BLaER1 (cell line): ENCODE measurements at regions not wholly inside any gene's neighbourhood (a gene's known extent, or its start where the extent isn't known, plus 50 kb on each side); places are given as distances from the start of the nearest gene placed in this dataset.
"Not testable (repeated sequence)": the region's sequence is repeated elsewhere in the genome, so short reads cannot be mapped to it uniquely, and the experiment has no call there.

Experiments used
- H3K27ac ChIP-seq: shearing (Covaris generic); formaldehyde crosslinking; 2 replicates; pipeline ENCODE4 v1.8.1; 2022
- H3K27me3 ChIP-seq: shearing (Covaris generic); formaldehyde crosslinking; 2 replicates; pipeline ENCODE4 v1.8.1; 2022
- H3K36me3 ChIP-seq: shearing (Covaris generic); formaldehyde crosslinking; 2 replicates; pipeline ENCODE4 v1.8.1; 2022
- H3K4me1 ChIP-seq: shearing (Covaris generic); formaldehyde crosslinking; 2 replicates; pipeline ENCODE4 v1.8.1; 2022
- H3K4me2 ChIP-seq: shearing (Covaris generic); formaldehyde crosslinking; 2 replicates; pipeline ENCODE4 v1.8.1; 2022
- H3K4me3 ChIP-seq: shearing (Covaris generic); formaldehyde crosslinking; 2 replicates; pipeline ENCODE4 v1.8.1; 2022
- H3K9ac ChIP-seq: shearing (Covaris generic); formaldehyde crosslinking; 2 replicates; pipeline ENCODE4 v1.8.1; 2022
- H3K9me3 ChIP-seq: shearing (Covaris generic); formaldehyde crosslinking; 2 replicates; pipeline ENCODE4 v1.8.1; 2022
- H4K20me1 ChIP-seq: shearing (Covaris generic); formaldehyde crosslinking; 2 replicates; pipeline ENCODE4 v1.8.1; 2022
- Cebpa-rat ChIP-seq: shearing (Covaris generic); IDR thresholded peaks from 2 replicates; pipeline ENCODE4 v1.8.1; 2022

DNA sequence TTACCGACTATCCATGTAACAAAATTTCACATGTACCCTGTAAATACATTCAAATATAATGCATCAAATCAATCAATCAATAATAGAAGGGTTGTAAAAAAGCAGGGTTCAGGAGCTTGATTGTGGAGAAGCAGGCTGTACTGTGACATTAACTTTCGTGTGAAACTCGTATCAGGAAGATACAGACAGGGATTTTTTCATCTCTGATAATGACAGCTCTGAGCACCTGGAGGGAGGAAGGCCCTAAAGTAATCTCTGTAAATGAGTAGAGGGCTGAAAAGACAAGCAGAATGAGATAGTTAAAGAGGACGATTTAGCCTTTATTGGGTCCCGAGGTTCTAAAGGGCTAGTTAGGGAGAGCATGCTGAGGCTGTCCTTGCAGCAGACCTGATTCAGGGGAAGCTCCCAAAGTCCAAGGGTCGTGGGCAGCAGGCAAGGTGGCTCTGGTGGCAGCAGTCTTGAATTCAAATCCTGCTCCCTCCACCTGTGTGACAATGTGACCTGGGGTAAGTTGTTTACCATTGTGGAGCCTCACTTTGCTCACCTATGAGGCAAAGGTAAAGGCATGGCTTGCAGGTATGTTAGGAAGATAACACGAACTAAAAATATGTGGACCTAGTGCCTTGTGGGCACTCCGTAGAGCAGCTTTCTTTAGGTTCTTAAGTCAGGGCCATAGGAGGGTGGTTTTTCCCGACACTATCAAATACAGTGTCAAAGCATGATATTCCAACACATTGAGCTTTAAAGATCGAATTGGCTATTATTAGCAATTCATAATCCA lies 219.4 kb upstream of the MYLIP start:
- no peaks in the 10 kb centered on the region for H3K27me3 ChIP-seq
- H3K9ac ChIP-seq, result no peak overlapping the region
- no peak overlapping the region for H3K4me3 ChIP-seq
- peaks cover 5% of the 10 kb centered on the region; the same call in 1 of the 2 replicates for H3K9me3 ChIP-seq
- H3K4me2 ChIP-seq, result no peak overlapping the region
- TF ChIP-seq Cebpa-rat, result no peak
- no peaks in the 10 kb centered on the region for H4K20me1 ChIP-seq
- peaks cover 37% of the 10 kb centered on the region for H3K4me1 ChIP-seq
- no peaks in the 10 kb centered on the region for H3K36me3 ChIP-seq
- no peak overlapping the region for H3K27ac ChIP-seq

DNA sequence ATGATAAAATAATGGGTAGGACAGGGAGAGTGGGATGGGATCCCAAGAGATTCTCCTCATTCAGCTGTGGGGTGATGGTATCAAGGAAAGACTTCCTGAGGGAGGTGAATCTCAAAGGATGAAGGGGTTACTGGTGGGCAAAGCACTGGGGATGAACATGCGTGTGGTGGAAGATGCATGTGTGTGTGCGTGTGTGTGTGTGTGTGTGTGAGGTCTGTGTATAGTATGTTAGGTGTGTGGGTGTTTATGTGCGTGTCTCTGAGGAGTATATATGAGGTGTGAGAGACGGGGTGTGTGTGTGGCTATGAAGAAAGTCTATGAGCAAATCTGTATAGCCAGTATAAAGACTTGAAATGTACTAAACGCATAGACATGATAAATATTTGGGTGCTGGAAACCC lies 220.0 kb upstream of the MYLIP start:
- H3K4me1 ChIP-seq, result peaks cover 43% of the 10 kb centered on the region
- no peak overlapping the region for H3K9ac ChIP-seq
- H3K27ac ChIP-seq, result no peak overlapping the region

GRCh38 chr6:15907914-15908518 lies 220.9 kb upstream of the MYLIP start:
- Histone ChIP-seq H3K4me3 (no peak overlapping the region), H3K36me3 (no peaks in the 10 kb centered on the region), H3K9ac (no peak overlapping the region), H4K20me1 (no peaks in the 10 kb centered on the region), H3K4me2 (no peak overlapping the region), H3K4me1 (peaks cover 52% of the 10 kb centered on the region), H3K27me3 (no peaks in the 10 kb centered on the region), H3K27ac (no peak overlapping the region), H3K9me3 (peaks cover 18% of the 10 kb centered on the region)
- TF ChIP-seq Cebpa-rat, result no peak

More for the DNA sequence above, 220.0 kb upstream of the MYLIP start:
- H3K4me3 ChIP-seq, result no peak overlapping the region
- no peak for TF ChIP-seq Cebpa-rat
- no peaks in the 10 kb centered on the region for H3K36me3 ChIP-seq
- H4K20me1 ChIP-seq, result no peaks in the 10 kb centered on the region
- no peaks in the 10 kb centered on the region for H3K27me3 ChIP-seq
- H3K9me3 ChIP-seq, result peaks cover 12% of the 10 kb centered on the region
- no peak overlapping the region for H3K4me2 ChIP-seq

DNA sequence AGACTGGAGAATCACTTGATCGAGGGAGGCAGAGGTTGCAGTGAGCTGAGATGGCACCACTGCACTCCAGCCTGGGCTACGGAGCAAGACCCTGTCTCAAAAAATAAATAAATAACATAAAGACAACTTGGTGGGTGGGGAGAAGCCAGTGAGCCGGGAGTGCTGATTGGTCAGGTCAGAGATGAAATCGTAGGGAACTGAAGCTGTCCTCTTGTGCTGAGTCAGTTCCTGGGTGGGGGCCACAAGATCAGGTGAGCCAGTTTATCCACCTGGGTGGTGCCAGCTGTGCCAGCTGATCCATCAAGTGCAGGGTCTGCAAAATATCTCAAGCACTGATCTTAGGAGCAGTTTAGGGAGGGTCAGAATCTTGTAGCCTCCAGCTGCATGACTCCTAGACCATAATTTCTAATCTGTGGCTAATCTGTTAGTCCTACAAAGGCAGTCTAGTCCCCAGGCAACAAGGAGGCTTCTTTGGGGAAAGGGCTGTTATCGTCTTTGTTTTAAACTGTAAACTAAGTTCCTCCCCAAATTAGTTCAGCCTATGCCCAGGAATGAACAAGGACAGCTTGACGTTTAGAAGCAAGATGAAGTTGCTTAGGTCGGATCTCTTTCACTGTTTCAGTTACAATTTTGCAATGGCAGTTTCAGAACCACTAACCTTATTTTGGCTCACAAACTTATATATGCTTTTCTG lies 221.5 kb upstream of the MYLIP start:
- H3K4me3 ChIP-seq, H3K4me2 ChIP-seq, H3K27me3 ChIP-seq, H3K9ac ChIP-seq, H4K20me1 ChIP-seq, H3K27ac ChIP-seq, H3K36me3 ChIP-seq: not testable (repeated sequence)
- Histone ChIP-seq H3K9me3 (peaks cover 20% of the 10 kb centered on the region), H3K4me1 (peaks cover 58% of the 10 kb centered on the region)

DNA sequence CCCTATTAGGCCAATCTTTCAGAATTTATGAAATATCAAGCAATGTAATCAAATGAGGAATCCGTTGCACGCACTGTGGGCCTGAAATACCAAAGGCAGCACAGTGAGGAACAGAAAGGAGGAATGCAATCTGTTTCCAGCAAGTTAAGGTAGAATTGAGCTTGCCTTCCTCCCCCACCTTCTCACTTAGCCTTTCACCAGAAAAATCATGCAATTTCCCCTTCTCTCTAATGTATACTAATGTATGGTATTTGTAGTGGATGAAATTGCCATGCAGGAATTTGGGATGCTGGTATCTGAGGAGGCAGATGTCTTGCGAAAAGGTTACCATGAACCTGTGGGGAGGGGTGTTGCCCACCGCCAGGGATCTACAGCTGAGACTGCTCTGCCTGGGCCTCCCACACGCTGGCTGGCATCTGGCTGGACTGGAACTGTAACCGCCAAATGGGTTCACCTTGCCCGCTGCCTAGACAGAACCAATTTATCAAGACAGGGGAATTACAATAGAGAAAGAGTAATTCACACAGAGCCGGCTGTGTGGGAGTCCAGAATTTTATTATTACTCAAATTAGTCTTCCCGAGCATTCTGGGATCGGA lies 222.4 kb upstream of the MYLIP start:
- Histone ChIP-seq H3K4me1 (peaks cover 67% of the 10 kb centered on the region), H4K20me1 (no peaks in the 10 kb centered on the region), H3K36me3 (no peaks in the 10 kb centered on the region), H3K27ac (no peak overlapping the region), H3K9me3 (peaks cover 20% of the 10 kb centered on the region), H3K4me2 (peak overlapping the region; percentile 29; the same call in 1 of the 2 replicates), H3K4me3 (no peak overlapping the region), H3K27me3 (no peaks in the 10 kb centered on the region), H3K9ac (no peak overlapping the region)
- TF ChIP-seq Cebpa-rat, result no peak

DNA sequence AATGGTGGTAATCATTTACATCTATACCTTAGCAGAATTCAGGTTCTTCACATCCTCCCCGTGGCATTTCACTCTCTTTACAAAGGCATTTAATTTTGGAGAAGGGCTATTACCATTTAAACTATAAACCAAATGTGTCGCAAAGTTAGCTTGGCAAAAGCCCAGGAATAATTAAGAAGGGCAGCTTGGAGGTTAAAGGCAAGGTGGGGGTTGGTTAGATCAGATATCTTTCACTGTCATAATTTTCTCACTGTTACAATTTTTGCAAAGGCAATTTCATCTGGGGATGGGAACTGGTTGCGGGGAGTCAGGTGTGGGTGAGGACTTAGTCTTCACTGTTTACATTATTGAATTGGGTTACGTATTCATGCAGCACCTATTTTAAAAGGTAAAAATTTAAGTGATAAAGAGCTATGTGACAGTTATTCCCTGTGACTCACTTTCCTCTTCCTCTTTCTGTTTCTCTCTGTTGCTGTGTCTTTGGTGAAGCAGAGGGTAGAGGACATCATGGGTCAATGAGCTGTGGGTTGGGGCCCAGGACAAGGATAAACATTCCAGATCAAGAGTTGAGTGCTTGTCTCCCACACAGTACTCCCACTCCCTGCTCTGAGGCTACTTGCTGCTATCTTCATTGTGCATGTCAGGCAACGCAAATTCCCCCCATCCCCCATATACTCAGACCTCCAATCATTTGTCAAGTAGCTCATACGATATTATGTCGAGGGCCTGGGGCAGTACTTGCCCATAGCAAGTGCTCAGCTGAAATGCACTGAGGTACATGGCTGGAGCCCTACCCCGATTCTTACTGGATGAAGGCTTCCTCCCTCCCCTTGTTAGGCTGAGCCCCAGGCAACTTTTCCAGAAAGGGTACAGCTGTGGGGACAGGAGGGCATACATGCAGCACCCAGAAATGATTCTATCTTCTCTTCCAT lies 223.1 kb upstream of the MYLIP start:
- no peaks in the 10 kb centered on the region for H3K27me3 ChIP-seq
- peaks cover 20% of the 10 kb centered on the region for H3K9me3 ChIP-seq
- H3K4me1 ChIP-seq, result peaks cover 74% of the 10 kb centered on the region
- no peak overlapping the region for H3K27ac ChIP-seq
- H3K9ac ChIP-seq, result no peak overlapping the region
- peak overlapping the region; percentile 29; the same call in 1 of the 2 replicates for H3K4me2 ChIP-seq
- H4K20me1 ChIP-seq, result no peaks in the 10 kb centered on the region
- H3K36me3 ChIP-seq, result no peaks in the 10 kb centered on the region
- no peak overlapping the region for H3K4me3 ChIP-seq
- no peak for TF ChIP-seq Cebpa-rat

GRCh38 chr6:15904651-15905376 lies 224.1 kb upstream of the MYLIP start:
- Histone ChIP-seq H3K36me3 (no peaks in the 10 kb centered on the region), H3K4me1 (peaks cover 84% of the 10 kb centered on the region), H3K9me3 (peaks cover 20% of the 10 kb centered on the region), H3K4me3 (no peak overlapping the region), H3K9ac (no peak overlapping the region), H3K27ac (no peak overlapping the region; the same call in 1 of the 2 replicates), H3K4me2 (peak overlapping the region; percentile 29; the same call in 1 of the 2 replicates), H3K27me3 (no peaks in the 10 kb centered on the region), H4K20me1 (no peaks in the 10 kb centered on the region)
- TF ChIP-seq Cebpa-rat, result no peak

GRCh38 chr6:15901141-15902115 lies 227.5 kb upstream of the MYLIP start:
- TF ChIP-seq Cebpa-rat, result peak; percentile 79; the same call in 1 of the 2 replicates
- peak overlapping the region; percentile 25 for H3K9ac ChIP-seq
- peaks cover 96% of the 10 kb centered on the region for H3K4me1 ChIP-seq
- no peaks in the 10 kb centered on the region for H3K36me3 ChIP-seq
- H3K27ac ChIP-seq, result peak overlapping the region; percentile 83
- H3K27me3 ChIP-seq, result no peaks in the 10 kb centered on the region
- peak overlapping the region; percentile 88 for H3K4me2 ChIP-seq
- peaks cover 22% of the 10 kb centered on the region for H3K9me3 ChIP-seq
- peak overlapping the region; percentile 15; the same call in 1 of the 2 replicates for H3K4me3 ChIP-seq
- no peaks in the 10 kb centered on the region for H4K20me1 ChIP-seq
